HG03439 (cell line): ENCODE measurements at regions not wholly inside any gene's neighbourhood (a gene's known extent, or its start where the extent isn't known, plus 50 kb on each side); places are given as distances from the start of the nearest gene placed in this dataset.
"Not testable (repeated sequence)": the region's sequence is repeated elsewhere in the genome, so short reads cannot be mapped to it uniquely, and the experiment has no call there.

Experiments
- ATAC-seq: cut with Tn5 transposase; IDR thresholded peaks from one replicate; pipeline ENCODE4 v1.9.1; 2021; ENCODE audit warnings: mild to moderate bottlenecking, moderate library complexity; ENCODE audit not compliant: unreplicated experiment

GRCh38 chr6:121634586-121634985, 199.1 kb downstream of the GJA1 start:
- ATAC-seq = not testable (repeated sequence)

GRCh38 chr6:121635355-121635754, 199.9 kb downstream of the GJA1 start:
- no peak for ATAC-seq

DNA sequence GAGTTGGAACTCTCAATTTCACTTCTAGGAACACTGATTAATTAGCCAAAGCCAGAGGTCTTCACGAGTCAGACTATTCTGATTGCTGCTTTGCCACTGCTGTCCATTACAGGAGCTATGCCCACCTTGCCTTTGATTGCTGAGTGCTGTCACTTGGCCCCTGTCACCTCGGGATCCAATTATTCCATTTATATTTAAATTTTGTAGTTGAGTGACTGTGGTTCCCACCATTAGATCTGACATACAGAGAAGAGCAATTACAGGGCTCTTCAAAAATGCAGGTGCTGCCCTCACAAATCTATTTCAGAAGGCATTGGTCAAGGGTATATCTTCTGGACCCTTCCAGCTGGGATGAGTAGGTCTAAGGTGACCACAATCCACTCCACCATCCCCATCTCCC, 200.8 kb downstream of the GJA1 start:
- not testable (repeated sequence) for ATAC-seq

DNA sequence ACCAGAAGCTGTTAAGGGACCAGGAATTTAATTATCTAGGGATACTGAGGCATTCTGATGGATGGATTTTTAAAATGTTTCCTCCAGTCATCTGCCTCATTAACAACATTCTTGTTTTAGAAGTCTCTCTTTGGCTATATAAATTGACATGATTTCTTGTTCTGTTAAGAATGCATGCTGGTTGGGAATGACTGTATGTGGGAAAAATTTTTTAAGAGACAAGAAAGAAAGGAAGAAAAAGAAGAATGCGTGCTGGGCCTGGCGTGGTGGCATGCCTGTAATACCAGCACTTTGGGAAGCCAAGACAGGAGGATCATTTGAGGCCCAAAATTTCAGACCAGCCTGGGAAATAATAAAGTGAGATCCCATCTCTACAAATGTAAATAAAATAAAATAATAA, 203.6 kb downstream of the GJA1 start:
- no peak for ATAC-seq

- ATAC-seq = no peak
Observed at GRCh38 chr6:121641158-121641557, 205.7 kb downstream of the GJA1 start.

- ATAC-seq = no peak
Observed at GRCh38 chr6:121645100-121645745, 209.8 kb downstream of the GJA1 start.

DNA sequence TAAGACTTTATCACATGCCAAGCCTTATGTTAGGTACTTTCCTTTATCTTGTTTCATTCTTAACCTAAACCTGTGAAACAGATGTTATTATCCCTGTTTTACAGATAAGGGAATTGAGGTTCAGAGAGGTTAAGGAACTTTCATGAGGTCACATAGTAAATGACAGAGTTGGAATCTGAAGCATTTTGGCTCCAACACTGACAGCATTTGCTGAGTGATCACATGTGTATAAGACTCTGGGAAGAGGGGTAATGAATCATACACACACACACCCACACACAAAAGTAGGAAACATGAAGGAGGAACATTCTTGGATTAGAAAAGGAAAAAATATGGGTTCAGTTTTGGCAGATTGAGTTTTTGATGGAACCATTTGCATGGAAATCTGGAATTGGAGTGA, 212.5 kb downstream of the GJA1 start:
- ATAC-seq = no peak

DNA sequence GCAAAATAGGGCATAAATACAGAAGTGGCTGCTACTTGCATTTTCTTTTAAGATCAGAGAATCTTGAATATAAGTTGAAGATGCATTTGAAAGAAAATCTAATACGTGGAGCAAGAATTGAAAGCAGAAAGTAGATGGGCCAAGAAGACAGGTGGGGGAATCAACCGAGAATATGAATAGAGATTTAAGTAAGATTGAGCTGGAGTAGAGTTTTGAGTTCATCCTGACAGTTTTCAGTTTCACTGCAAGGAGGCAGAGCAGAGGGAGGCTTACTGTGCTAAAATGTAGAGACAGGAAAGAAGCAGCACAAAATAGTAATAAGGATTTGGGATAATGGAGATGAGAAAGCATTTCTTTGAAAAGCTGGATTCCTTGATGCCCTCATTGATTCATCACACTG, 214.5 kb downstream of the GJA1 start:
- no peak for ATAC-seq

GRCh38 chr6:121651420-121651819, 216.0 kb downstream of the GJA1 start:
- no peak for ATAC-seq

GRCh38 chr6:121652223-121652622, 216.8 kb downstream of the GJA1 start:
- ATAC-seq = no peak

GRCh38 chr6:121652726-121653623, 217.5 kb downstream of the GJA1 start:
- ATAC-seq = no peak

DNA sequence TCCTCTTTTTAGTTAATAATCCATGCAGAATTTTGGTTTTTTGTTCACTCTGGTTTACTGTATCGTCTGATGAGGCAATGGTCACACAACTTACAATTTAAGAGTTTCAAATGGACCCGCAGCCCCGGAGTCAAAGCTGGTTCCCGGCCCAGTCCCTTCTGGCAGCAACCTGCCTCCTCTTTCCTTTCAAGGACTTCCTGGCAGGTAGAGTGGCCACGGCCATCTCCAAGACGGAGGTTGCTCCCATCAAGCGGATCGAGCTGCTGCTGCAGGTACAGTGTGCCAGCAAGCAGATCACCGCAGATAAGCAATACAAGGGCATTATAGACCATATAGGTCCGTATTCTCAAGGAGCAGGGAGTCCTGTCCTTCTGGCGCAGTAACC, 218.2 kb downstream of the GJA1 start:
- ATAC-seq = no peak

GRCh38 chr6:121657972-121658371, 222.5 kb downstream of the GJA1 start:
- ATAC-seq = no peak

DNA sequence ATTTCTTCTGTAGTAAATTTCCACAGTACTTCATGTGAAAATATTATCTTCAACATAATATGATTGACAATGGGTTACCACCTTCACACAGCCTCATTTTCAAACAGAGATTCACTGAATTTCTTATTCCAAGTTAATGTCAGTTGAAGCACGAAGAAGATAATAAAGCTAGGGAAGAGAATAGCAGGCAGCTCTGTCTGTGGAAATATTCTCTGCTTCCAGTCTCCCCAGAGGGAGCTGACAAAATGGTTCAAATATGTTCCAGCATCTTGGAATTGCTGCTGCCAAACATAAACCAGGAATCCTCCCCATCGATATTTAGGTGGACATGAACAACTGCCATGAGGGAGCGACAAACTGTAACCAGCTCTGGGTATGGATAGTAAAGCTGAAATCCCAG, 224.8 kb downstream of the GJA1 start:
- ATAC-seq = no peak

DNA sequence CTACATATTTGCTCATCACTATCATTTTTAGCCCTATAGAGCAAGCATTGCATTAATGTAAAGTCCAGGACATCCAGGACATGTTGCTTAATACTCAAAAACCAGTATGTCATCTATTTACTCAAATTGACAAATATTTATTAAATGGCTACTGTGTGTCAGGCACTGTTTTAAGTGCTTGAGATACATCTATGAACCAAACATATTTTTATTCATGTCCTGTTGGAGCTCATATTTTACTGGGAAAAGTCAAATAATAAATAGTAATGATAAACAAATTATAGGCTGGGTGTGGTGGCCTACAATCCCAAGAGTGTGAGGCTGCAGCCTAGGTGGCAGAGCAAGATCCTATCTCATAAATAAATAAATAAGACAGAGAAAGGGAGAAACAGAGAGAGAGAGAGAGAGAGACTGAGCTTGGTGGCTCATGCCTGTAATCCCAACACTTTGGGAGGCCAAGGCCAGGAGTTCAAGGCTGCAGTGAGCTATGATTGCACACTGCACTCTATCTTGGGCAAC, 227.9 kb downstream of the GJA1 start:
- no peak for ATAC-seq

DNA sequence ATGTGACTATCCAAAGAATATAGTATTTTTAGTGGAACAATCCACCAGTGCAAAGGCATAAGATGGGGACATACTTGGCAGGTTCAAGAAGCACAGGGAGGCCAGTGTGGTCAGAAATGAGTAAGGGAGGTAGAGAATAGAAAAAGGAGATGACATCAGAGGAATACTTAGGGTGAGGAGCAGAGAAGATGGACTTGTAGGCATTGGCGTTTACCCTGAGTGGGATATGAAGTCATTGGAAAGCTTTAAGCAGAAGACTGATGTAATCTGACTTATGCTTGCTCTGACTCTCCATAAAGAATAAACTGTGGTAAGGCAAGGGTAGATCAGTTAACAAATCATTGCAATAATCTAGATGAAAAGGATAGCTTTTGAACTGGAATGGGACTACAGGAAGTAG, 228.7 kb downstream of the GJA1 start:
- ATAC-seq = no peak

GRCh38 chr6:121666814-121667213, 231.4 kb downstream of the GJA1 start:
- no peak for ATAC-seq

- ATAC-seq = no peak
Observed at GRCh38 chr6:121668259-121668658, 232.8 kb downstream of the GJA1 start.

- no peak for ATAC-seq
Observed at GRCh38 chr6:121670511-121670910, 235.1 kb downstream of the GJA1 start.

GRCh38 chr6:121677571-121677970, 242.1 kb downstream of the GJA1 start:
- ATAC-seq = no peak

DNA sequence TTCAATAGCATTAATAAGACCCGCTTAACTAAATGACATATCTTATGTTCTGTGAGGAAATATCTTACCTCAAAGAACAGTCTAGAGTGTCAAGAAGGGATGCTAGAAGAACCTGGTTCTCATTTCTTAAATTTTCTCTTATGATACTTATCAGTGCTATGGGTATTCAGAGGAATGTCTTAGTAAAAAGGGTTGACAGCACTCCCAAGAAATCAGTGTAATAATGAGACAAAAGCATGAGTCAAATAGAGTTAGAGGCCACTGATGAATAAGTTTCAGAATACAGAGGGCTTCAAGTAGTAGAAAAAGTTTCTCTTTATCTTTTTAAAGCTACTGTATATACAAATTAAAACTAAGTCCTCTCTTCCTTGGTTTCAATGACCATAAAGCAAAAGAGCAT, 242.8 kb downstream of the GJA1 start:
- no peak for ATAC-seq

GRCh38 chr6:121680058-121680457, 244.6 kb downstream of the GJA1 start:
- ATAC-seq = no peak
